Sigmoid colon (tissue), 4 donors: ENCODE measurements at regions not wholly inside any gene's neighbourhood (a gene's known extent, or its start where the extent isn't known, plus 50 kb on each side); places are given as distances from the start of the nearest gene placed in this dataset.

Experiments used
- EP300 ChIP-seq, 4 donors: sonication (generic); formaldehyde crosslinking; IDR thresholded peaks; one replicate each; pipeline ENCODE4 v1.6.1; 2017; ENCODE audit warnings: antibody characterized with exemption in 4 of 4
- POLR2A ChIP-seq, 2 donors: fragments of 450-650 bp; IDR thresholded peaks; one replicate each; pipeline ENCODE4 v1.6.1; 2016; ENCODE audit warnings: antibody characterized with exemption in 2 of 2, mild to moderate bottlenecking in 2 of 2, moderate library complexity in 2 of 2
- TF ChIP-seq, protein P1 (sequence below), 4 experiments: fragments of 450-650 bp in 3 of 4; fragments of 200-600 bp in 1 of 4; IDR thresholded peaks; one replicate each; pipeline ENCODE4 v1.5.1; 2016 to 2019; ENCODE audit warnings: antibody characterized with exemption in 4 of 4, mild to moderate bottlenecking in 3 of 4, moderate library complexity in 2 of 4

DNA sequence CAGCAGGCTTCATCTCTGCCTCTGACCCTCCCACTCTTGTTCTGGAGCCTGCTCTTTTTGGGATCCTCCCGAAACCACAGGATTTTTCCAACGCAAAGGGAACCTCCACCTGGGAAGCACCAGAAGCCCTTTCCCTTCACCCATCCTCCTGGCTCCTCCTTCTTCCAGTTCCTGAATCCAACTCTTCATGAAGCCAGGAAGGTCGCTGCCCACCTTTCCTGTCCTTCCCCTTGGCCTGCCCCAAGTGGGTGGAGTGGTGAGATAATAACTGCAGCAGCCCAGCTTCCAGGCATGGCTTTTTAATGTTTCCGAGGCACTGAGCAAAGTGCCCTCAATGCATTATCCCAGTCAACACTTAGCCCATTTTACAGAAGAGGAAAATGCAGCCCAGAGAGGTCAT is 70.8 kb upstream of the EEPD1 start:
- TF ChIP-seq, protein P1, sequence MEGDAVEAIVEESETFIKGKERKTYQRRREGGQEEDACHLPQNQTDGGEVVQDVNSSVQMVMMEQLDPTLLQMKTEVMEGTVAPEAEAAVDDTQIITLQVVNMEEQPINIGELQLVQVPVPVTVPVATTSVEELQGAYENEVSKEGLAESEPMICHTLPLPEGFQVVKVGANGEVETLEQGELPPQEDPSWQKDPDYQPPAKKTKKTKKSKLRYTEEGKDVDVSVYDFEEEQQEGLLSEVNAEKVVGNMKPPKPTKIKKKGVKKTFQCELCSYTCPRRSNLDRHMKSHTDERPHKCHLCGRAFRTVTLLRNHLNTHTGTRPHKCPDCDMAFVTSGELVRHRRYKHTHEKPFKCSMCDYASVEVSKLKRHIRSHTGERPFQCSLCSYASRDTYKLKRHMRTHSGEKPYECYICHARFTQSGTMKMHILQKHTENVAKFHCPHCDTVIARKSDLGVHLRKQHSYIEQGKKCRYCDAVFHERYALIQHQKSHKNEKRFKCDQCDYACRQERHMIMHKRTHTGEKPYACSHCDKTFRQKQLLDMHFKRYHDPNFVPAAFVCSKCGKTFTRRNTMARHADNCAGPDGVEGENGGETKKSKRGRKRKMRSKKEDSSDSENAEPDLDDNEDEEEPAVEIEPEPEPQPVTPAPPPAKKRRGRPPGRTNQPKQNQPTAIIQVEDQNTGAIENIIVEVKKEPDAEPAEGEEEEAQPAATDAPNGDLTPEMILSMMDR (IDR thresholded peaks at IDR 0.05), result no peak
- TF ChIP-seq EP300 (IDR thresholded peaks at IDR 0.05) (no peak), POLR2A (IDR thresholded peaks at IDR 0.05) (no peak)
